ENCODE measurements at regions not wholly inside any gene's neighbourhood (a gene's known extent, or its start where the extent isn't known, plus 50 kb on each side); places are given as distances from the start of the nearest gene placed in this dataset.

DNA sequence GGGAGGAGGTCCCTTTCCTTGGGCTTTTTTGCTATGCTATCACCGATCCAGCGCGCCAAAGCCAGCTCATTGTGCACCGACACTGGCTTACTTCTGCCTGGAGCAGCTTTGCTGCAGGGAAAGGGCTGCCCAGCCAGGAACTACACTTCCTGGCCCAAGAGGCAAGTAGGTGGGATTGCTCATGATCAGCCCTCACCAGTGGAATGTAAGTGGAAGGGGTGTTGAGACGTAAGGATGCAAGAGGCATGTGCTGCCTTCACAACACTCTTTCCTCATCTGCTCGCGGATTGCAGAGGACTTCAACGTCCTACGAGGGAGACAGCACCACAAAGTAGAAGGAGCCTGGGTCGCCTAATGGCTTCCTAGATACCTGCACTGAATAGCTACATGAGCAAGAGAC is 104.3 kb upstream of the FOXF1 start:
- H3K9me3 ChIP-seq (ENCODE audit: control insufficient read depth, insufficient read depth, low read depth, low read length): no peaks in the 10 kb centered on the region
- CTCF ChIA-PET: no interaction called here
- intact Hi-C loops (cut with micrococcal nuclease; ENCODE audit: unreplicated experiment) (no loop called here), in situ Hi-C loops (cut with HindIII; ENCODE audit: low pct_unique_long_range_greater_than_20kb, low sequenced_read_pairs) (no loop called here)
- ATAC-seq (no peak), DNase-seq (ENCODE audit: low read depth, low spot score) (no peak)
- no peak overlapping the region for H3K27ac ChIP-seq (ENCODE audit: low read length)
- no peak overlapping the region for H3K4me3 ChIP-seq (ENCODE audit: low read depth in 2 of 2, low read length in 2 of 2)
- POLR2A ChIA-PET: no interaction called here
- H3K4me1 ChIP-seq (ENCODE audit: control insufficient read depth, insufficient read depth, low read length): no peaks in the 10 kb centered on the region
- no peaks in the 10 kb centered on the region; the same call in 1 of the 2 replicates for H3K27me3 ChIP-seq (ENCODE audit: control insufficient read depth, insufficient read depth, low read length)
- TF ChIP-seq TCF7L2 (IDR thresholded peaks at IDR 0.05; ENCODE audit: low read depth, low read length) (no peak), POLR2AphosphoS5 (IDR thresholded peaks at IDR 0.05; ENCODE audit: low read depth, low read length) (no peak), SIN3A (IDR thresholded peaks at IDR 0.05; ENCODE audit: borderline replicate concordance, insufficient read depth, low read depth, low read length) (no peak)
- TF ChIP-seq, protein P1, sequence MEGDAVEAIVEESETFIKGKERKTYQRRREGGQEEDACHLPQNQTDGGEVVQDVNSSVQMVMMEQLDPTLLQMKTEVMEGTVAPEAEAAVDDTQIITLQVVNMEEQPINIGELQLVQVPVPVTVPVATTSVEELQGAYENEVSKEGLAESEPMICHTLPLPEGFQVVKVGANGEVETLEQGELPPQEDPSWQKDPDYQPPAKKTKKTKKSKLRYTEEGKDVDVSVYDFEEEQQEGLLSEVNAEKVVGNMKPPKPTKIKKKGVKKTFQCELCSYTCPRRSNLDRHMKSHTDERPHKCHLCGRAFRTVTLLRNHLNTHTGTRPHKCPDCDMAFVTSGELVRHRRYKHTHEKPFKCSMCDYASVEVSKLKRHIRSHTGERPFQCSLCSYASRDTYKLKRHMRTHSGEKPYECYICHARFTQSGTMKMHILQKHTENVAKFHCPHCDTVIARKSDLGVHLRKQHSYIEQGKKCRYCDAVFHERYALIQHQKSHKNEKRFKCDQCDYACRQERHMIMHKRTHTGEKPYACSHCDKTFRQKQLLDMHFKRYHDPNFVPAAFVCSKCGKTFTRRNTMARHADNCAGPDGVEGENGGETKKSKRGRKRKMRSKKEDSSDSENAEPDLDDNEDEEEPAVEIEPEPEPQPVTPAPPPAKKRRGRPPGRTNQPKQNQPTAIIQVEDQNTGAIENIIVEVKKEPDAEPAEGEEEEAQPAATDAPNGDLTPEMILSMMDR (IDR thresholded peaks at IDR 0.05): no peak
- TF ChIP-seq, protein P2, sequence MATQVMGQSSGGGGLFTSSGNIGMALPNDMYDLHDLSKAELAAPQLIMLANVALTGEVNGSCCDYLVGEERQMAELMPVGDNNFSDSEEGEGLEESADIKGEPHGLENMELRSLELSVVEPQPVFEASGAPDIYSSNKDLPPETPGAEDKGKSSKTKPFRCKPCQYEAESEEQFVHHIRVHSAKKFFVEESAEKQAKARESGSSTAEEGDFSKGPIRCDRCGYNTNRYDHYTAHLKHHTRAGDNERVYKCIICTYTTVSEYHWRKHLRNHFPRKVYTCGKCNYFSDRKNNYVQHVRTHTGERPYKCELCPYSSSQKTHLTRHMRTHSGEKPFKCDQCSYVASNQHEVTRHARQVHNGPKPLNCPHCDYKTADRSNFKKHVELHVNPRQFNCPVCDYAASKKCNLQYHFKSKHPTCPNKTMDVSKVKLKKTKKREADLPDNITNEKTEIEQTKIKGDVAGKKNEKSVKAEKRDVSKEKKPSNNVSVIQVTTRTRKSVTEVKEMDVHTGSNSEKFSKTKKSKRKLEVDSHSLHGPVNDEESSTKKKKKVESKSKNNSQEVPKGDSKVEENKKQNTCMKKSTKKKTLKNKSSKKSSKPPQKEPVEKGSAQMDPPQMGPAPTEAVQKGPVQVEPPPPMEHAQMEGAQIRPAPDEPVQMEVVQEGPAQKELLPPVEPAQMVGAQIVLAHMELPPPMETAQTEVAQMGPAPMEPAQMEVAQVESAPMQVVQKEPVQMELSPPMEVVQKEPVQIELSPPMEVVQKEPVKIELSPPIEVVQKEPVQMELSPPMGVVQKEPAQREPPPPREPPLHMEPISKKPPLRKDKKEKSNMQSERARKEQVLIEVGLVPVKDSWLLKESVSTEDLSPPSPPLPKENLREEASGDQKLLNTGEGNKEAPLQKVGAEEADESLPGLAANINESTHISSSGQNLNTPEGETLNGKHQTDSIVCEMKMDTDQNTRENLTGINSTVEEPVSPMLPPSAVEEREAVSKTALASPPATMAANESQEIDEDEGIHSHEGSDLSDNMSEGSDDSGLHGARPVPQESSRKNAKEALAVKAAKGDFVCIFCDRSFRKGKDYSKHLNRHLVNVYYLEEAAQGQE (IDR thresholded peaks at IDR 0.05; ENCODE audit: insufficient read depth in 1 of 2, low read depth in 2 of 2, low read length in 1 of 2): no peak
- BruUV-seq (replicated peaks): no TSS peak
- no peaks in the 10 kb centered on the region for H3K36me3 ChIP-seq (ENCODE audit: control insufficient read depth, insufficient read depth, low read length)

DNA sequence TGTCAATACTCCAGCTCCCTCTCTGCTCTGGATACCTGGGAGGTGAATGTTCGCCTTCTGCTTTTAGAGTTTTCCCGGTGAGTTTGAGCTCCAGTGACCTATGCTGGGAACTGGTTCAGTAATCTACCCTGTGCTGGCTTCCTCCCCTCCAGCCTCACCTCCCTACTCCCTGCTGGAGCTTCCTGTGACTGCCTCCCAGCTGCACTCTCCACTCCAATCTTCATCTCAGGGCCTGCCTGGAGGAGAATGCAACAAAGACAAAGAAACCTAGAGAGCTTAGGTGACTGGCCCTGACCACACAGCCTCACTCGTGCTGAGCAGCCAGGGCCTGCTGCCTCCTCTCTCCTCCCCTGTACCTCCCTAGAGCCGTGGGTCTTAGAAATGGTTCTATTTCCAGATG is 101.6 kb upstream of the FOXF1 start:
- POLR2A ChIA-PET: no interaction called here
- intact Hi-C loops (cut with micrococcal nuclease; ENCODE audit: unreplicated experiment) (no loop called here), in situ Hi-C loops (cut with HindIII; ENCODE audit: low pct_unique_long_range_greater_than_20kb, low sequenced_read_pairs) (no loop called here)
- no peak overlapping the region for H3K4me3 ChIP-seq (ENCODE audit: low read depth in 2 of 2, low read length in 2 of 2)
- CTCF ChIA-PET: no interaction called here
- TF ChIP-seq, protein P1 (IDR thresholded peaks at IDR 0.05): no peak
- TF ChIP-seq POLR2AphosphoS5 (IDR thresholded peaks at IDR 0.05; ENCODE audit: low read depth, low read length) (no peak), TCF7L2 (IDR thresholded peaks at IDR 0.05; ENCODE audit: low read depth, low read length) (no peak), SIN3A (IDR thresholded peaks at IDR 0.05; ENCODE audit: borderline replicate concordance, insufficient read depth, low read depth, low read length) (no peak)
- TF ChIP-seq, protein P2 (IDR thresholded peaks at IDR 0.05; ENCODE audit: insufficient read depth in 1 of 2, low read depth in 2 of 2, low read length in 1 of 2): no peak
- H3K4me1 ChIP-seq (ENCODE audit: control insufficient read depth, insufficient read depth, low read length): no peaks in the 10 kb centered on the region
- BruUV-seq (replicated peaks): no TSS peak
- no peaks in the 10 kb centered on the region for H3K36me3 ChIP-seq (ENCODE audit: control insufficient read depth, insufficient read depth, low read length)
- H3K27ac ChIP-seq (ENCODE audit: low read length): no peak overlapping the region
- H3K27me3 ChIP-seq (ENCODE audit: control insufficient read depth, insufficient read depth, low read length): no peaks in the 10 kb centered on the region; the same call in 1 of the 2 replicates
- no peaks in the 10 kb centered on the region for H3K9me3 ChIP-seq (ENCODE audit: control insufficient read depth, insufficient read depth, low read depth, low read length)
- ATAC-seq (no peak), DNase-seq (ENCODE audit: low read depth, low spot score) (no peak)

Data from Panc1 (cell line).